IPS-15b (cell line): ENCODE measurements at regions not wholly inside any gene's neighbourhood (a gene's known extent, or its start where the extent isn't known, plus 50 kb on each side); places are given as distances from the start of the nearest gene placed in this dataset.

Source experiments
- H3K27me3 ChIP-seq: one replicate; pipeline ENCODE4 v1.6.1; 2013; ENCODE audit warnings: low read length; ENCODE audit not compliant: control insufficient read depth, insufficient read depth
- H3K36me3 ChIP-seq: one replicate; pipeline ENCODE4 v1.6.1; 2013; ENCODE audit warnings: low read length; ENCODE audit not compliant: control insufficient read depth, insufficient read depth
- H3K4me1 ChIP-seq: one replicate; pipeline ENCODE4 v1.6.1; 2013; ENCODE audit warnings: mild to moderate bottlenecking, low read length; ENCODE audit not compliant: control insufficient read depth, insufficient read depth
- H3K4me3 ChIP-seq: one replicate; pipeline ENCODE4 v1.5.1; 2013; ENCODE audit warnings: low read depth, low read length
- H3K9ac ChIP-seq: one replicate; pipeline ENCODE4 v1.6.1; 2013; ENCODE audit warnings: low read depth, mild to moderate bottlenecking, low read length
- H3K9me3 ChIP-seq: one replicate; pipeline ENCODE4 v1.6.1; 2013; ENCODE audit warnings: mild to moderate bottlenecking, low read length; ENCODE audit not compliant: control insufficient read depth, insufficient read depth

DNA sequence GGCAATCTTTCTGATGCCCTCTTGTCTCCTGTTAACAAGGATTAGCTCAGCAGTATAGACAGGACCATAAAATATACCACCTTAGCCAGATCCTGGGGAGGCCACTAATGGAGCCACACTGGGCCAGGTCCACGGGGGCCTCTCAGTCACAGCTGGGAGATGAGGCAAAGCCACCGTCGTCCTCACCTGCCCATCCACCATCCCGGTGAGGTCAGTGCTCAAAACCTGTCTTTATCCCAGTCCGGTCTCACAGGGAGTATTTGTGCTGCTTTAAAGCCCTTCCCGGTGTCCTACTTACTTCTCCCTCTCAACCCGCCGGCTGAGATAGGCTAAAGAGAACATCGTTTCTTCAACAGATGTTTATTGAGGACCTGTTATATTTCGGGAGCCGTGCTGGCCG is 104.3 kb downstream of the EDN3 start:
- Histone ChIP-seq H3K9ac (no peak overlapping the region), H3K4me1 (no peaks in the 10 kb centered on the region), H3K4me3 (no peak overlapping the region), H3K36me3 (no peaks in the 10 kb centered on the region), H3K9me3 (no peaks in the 10 kb centered on the region), H3K27me3 (peaks cover 27% of the 10 kb centered on the region)

GRCh38 chr20:59405226-59406200 is 105.1 kb downstream of the EDN3 start:
- Histone ChIP-seq H3K27me3 (peaks cover 27% of the 10 kb centered on the region), H3K9me3 (no peaks in the 10 kb centered on the region)

GRCh38 chr20:59406446-59406845 is 106.0 kb downstream of the EDN3 start:
- Histone ChIP-seq H3K9me3 (no peaks in the 10 kb centered on the region), H3K9ac (no peak overlapping the region), H3K36me3 (no peaks in the 10 kb centered on the region), H3K4me3 (no peak overlapping the region), H3K4me1 (no peaks in the 10 kb centered on the region), H3K27me3 (peaks cover 27% of the 10 kb centered on the region)

More at GRCh38 chr20:59405226-59406200, 105.1 kb downstream of the EDN3 start:
- Histone ChIP-seq H3K9ac (no peak overlapping the region), H3K36me3 (no peaks in the 10 kb centered on the region), H3K4me3 (no peak overlapping the region), H3K4me1 (no peaks in the 10 kb centered on the region)

DNA sequence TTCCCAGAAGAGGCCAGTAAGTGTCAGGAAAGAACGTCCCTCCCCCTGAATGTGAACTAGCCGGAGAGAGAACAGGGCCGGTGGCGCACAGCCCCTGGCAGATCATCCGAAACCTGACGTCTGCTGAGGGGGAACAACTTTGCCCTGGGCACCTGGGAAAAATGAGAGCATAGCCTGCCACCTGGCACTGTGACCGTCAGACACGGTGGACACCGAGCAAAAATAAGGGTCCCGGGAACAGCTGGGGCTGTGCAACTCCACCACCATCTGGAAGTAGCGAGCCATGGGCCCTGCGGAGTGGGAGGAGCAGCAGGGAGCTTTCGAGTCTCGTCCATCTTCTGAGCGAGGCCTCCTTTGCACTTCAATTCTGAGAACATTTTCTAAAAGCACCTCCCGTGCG is 110.8 kb downstream of the EDN3 start:
- Histone ChIP-seq H3K4me3 (no peak overlapping the region), H3K9ac (no peak overlapping the region), H3K4me1 (peaks cover 2% of the 10 kb centered on the region), H3K9me3 (no peaks in the 10 kb centered on the region), H3K27me3 (no peaks in the 10 kb centered on the region), H3K36me3 (no peaks in the 10 kb centered on the region)

- Histone ChIP-seq H3K36me3 (no peaks in the 10 kb centered on the region), H3K4me3 (no peak overlapping the region), H3K27me3 (peaks cover 2% of the 10 kb centered on the region)
Observed at GRCh38 chr20:59411589-59411988, 111.2 kb downstream of the EDN3 start.

DNA sequence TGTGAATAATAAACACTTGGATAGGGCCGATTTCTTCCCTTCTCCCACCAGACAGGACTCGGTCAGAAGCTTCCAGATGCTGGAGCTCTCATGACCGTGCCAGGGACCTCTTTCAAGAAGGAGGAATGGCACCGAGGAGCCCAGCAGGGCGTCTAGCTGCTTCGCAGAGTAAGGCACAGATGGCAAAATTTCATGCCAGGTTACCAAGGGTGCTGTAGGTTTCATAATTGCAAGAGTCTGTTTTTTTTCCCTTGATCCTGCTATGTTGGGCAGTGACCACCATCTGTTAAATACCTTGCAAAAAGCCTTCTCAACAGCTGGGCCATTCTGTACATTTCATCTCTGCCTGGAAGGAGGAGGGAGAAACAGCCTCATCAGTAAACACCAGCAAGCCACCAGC is 111.8 kb downstream of the EDN3 start:
- Histone ChIP-seq H3K9me3 (no peaks in the 10 kb centered on the region), H3K9ac (no peak overlapping the region), H3K4me1 (peaks cover 2% of the 10 kb centered on the region), H3K27me3 (peaks cover 2% of the 10 kb centered on the region), H3K36me3 (no peaks in the 10 kb centered on the region), H3K4me3 (no peak overlapping the region)

More at GRCh38 chr20:59411589-59411988, 111.2 kb downstream of the EDN3 start:
- no peaks in the 10 kb centered on the region for H3K9me3 ChIP-seq
- no peak overlapping the region for H3K9ac ChIP-seq
- peaks cover 2% of the 10 kb centered on the region for H3K4me1 ChIP-seq

GRCh38 chr20:59412875-59413284 is 112.5 kb downstream of the EDN3 start:
- peaks cover 2% of the 10 kb centered on the region for H3K27me3 ChIP-seq
- H3K9me3 ChIP-seq: no peaks in the 10 kb centered on the region
- H3K36me3 ChIP-seq: no peaks in the 10 kb centered on the region
- peaks cover 2% of the 10 kb centered on the region for H3K4me1 ChIP-seq
- H3K4me3 ChIP-seq: no peak overlapping the region
- H3K9ac ChIP-seq: no peak overlapping the region

DNA sequence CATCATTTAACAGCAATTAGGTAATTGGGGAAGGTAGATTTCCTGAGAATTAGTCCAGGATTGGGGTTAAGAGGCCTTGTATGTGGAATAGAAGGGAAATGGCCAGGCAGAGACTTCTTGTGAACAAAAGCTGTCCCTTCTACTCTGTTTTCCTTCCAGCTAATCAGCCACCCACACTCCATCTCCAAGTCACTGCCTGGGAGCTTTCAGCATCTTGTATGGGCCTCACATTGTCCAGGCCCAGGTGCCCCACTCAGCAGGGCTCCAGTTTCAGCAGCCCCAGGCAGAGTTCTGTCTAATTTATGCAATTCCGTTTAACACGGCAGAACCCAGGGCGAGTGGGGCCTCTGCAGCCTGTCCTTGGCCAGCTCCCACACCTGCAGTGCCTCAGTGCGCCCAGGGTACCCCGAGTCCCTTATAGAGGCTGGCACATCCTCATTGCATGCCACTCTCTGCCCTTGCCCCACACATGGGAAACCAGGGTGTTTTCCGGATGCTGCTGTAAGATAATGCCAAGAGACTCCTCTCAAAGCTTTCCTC is 113.0 kb downstream of the EDN3 start:
- Histone ChIP-seq H3K9ac (no peak overlapping the region), H3K4me3 (no peak overlapping the region), H3K27me3 (peaks cover 2% of the 10 kb centered on the region), H3K36me3 (no peaks in the 10 kb centered on the region), H3K9me3 (no peaks in the 10 kb centered on the region), H3K4me1 (peaks cover 2% of the 10 kb centered on the region)

- Histone ChIP-seq H3K9me3 (no peaks in the 10 kb centered on the region), H3K36me3 (no peaks in the 10 kb centered on the region), H3K4me1 (peaks cover 2% of the 10 kb centered on the region), H3K27me3 (peaks cover 2% of the 10 kb centered on the region), H3K4me3 (no peak overlapping the region), H3K9ac (no peak overlapping the region)
Observed at GRCh38 chr20:59414936-59415623, 114.7 kb downstream of the EDN3 start.

- peaks cover 2% of the 10 kb centered on the region for H3K4me1 ChIP-seq
- H3K36me3 ChIP-seq: no peaks in the 10 kb centered on the region
- H3K27me3 ChIP-seq: peaks cover 2% of the 10 kb centered on the region
- H3K9me3 ChIP-seq: no peaks in the 10 kb centered on the region
- H3K9ac ChIP-seq: no peak overlapping the region
- no peak overlapping the region for H3K4me3 ChIP-seq
Observed at GRCh38 chr20:59416916-59417315, 116.5 kb downstream of the EDN3 start.

GRCh38 chr20:59421089-59421488 is 120.7 kb downstream of the EDN3 start:
- Histone ChIP-seq H3K9ac (no peak overlapping the region), H3K9me3 (no peaks in the 10 kb centered on the region), H3K4me3 (no peak overlapping the region), H3K36me3 (no peaks in the 10 kb centered on the region), H3K27me3 (peaks cover 2% of the 10 kb centered on the region), H3K4me1 (no peaks in the 10 kb centered on the region)
